ENCODE measurements at regions not wholly inside any gene's neighbourhood (a gene's known extent, or its start where the extent isn't known, plus 50 kb on each side); places are given as distances from the start of the nearest gene placed in this dataset.

DNA sequence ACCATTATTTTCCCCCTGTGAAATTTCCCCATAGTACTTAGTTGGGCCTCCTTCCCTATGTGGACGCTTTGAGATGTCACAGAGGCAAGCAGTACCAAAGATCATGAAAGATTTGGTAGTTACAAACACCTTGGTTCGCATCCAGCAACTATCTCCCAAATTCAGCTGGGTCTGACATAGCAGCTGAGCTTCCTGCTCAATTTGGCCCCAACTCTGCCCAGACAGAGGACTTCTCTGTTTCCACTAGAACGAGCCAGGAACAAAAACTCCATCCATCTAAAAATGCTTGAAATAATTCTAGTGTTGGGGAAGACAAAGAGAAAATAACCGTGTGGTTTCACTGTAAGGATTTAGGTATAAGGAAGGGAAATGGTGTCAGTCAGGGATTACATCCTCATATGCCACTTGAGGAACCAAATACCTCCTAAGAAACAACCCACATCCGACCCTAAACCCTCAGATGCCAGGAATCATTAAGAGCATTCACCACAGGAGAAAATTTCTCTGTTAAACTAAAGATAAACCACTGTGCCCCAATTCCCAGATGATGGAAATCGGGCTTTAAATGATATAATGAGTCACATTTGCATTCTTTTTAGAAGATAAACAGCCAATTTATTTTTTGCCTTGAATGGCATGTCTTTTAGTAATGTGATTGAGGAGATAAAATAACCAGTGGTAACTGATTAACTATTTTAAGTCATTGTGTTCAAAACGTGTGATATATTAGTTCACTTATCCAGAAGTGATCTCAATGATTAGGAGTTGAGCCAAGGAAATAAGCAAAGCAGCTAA lies 103.7 kb upstream of the IFNG-AS1 start:
- H3K4me3 ChIP-seq (ENCODE audit: low read depth, low read length): no peak overlapping the region
- peaks cover 2% of the 10 kb centered on the region for H3K27me3 ChIP-seq (ENCODE audit: control insufficient read depth, insufficient read depth, low read length)
- TF ChIP-seq, protein P1, sequence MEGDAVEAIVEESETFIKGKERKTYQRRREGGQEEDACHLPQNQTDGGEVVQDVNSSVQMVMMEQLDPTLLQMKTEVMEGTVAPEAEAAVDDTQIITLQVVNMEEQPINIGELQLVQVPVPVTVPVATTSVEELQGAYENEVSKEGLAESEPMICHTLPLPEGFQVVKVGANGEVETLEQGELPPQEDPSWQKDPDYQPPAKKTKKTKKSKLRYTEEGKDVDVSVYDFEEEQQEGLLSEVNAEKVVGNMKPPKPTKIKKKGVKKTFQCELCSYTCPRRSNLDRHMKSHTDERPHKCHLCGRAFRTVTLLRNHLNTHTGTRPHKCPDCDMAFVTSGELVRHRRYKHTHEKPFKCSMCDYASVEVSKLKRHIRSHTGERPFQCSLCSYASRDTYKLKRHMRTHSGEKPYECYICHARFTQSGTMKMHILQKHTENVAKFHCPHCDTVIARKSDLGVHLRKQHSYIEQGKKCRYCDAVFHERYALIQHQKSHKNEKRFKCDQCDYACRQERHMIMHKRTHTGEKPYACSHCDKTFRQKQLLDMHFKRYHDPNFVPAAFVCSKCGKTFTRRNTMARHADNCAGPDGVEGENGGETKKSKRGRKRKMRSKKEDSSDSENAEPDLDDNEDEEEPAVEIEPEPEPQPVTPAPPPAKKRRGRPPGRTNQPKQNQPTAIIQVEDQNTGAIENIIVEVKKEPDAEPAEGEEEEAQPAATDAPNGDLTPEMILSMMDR (IDR thresholded peaks at IDR 0.05; ENCODE audit: insufficient read depth, low read length, severe bottlenecking): no peak
- DNase-seq (ENCODE audit: low read depth) (no peak), FAIRE-seq (no peak)
- no peaks in the 10 kb centered on the region for H3K36me3 ChIP-seq (ENCODE audit: control insufficient read depth, insufficient read depth, low read length)

DNA sequence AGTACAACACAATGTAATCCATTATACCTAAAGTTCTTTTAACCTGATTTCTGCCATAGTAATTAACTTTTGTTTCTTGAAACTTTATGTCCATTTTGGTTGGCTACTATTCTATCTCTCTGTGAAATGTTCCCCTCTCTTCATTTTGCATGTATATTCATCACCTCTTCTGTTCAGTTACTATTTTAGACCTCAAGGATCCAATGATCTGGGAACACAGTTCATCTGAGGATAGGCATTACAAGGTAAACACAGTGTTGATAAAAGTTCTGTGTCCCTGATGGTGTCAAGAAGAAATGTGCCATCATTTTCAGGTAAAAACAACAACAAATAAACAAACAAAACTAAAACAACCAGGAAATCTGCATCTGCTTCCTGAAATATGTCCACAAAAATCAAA lies 102.2 kb upstream of the IFNG-AS1 start:
- DNase-seq (ENCODE audit: low read depth): no peak
- no peak for FAIRE-seq
- TF ChIP-seq, protein P1 (IDR thresholded peaks at IDR 0.05; ENCODE audit: insufficient read depth, low read length, severe bottlenecking): no peak
- H3K4me3 ChIP-seq (ENCODE audit: low read depth, low read length): no peak overlapping the region
- peaks cover 6% of the 10 kb centered on the region for H3K27me3 ChIP-seq (ENCODE audit: control insufficient read depth, insufficient read depth, low read length)
- H3K36me3 ChIP-seq (ENCODE audit: control insufficient read depth, insufficient read depth, low read length): no peaks in the 10 kb centered on the region

DNA sequence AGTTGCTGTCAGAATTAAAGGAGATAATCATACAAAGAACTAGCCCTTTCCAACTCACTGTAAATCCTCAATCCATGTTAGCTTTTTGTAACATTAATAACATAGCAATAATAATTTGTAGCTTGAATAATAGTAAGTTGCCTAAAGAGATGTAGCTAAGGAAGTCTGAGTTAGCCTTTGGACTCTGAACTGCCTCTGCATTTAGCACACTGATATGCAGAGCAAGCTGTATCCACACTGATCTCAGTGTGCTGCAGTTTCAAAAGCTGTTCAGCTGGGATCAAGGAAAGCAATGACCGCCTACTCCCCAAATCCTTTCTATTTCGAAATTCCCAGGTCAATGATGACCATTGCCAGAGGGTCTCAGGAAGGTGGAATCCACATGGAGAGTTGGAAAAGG lies 99.3 kb upstream of the IFNG-AS1 start:
- H3K27me3 ChIP-seq (ENCODE audit: control insufficient read depth, insufficient read depth, low read length): peaks cover 4% of the 10 kb centered on the region
- FAIRE-seq (no peak), DNase-seq (ENCODE audit: low read depth) (no peak)
- TF ChIP-seq, protein P1 (IDR thresholded peaks at IDR 0.05; ENCODE audit: insufficient read depth, low read length, severe bottlenecking): no peak
- H3K4me3 ChIP-seq (ENCODE audit: low read depth, low read length): no peak overlapping the region
- H3K36me3 ChIP-seq (ENCODE audit: control insufficient read depth, insufficient read depth, low read length): no peaks in the 10 kb centered on the region

DNA sequence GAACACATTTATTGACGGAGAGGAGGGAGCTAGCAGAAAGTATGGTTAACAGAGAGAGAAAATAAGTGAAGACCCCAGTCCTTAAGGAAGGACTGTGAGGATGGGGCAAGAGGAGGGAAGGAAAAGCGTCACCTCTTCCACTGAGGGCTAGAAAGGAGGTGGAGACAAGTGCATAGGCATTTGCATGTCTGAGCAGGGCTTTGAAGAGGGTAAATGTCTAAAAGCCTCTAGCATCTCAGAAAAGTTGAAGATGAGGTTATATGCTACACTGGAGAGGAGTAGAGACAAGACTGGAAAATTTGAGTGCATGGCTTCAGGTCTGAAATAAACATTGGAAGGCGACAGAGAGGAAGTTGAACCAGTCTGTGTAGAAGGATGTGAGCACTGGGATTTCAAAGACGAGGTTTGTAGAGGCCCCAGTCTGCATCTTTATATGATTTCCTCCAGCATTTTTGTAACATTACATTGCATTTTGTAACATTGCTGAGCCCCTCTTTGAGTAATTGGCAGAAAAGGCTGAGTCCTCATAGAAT lies 98.5 kb upstream of the IFNG-AS1 start:
- H3K4me3 ChIP-seq (ENCODE audit: low read depth, low read length): no peak overlapping the region
- FAIRE-seq: no peak
- TF ChIP-seq, protein P1 (IDR thresholded peaks at IDR 0.05; ENCODE audit: insufficient read depth, low read length, severe bottlenecking): no peak
- peaks cover 6% of the 10 kb centered on the region for H3K27me3 ChIP-seq (ENCODE audit: control insufficient read depth, insufficient read depth, low read length)
- no peak for DNase-seq (ENCODE audit: low read depth)
- no peaks in the 10 kb centered on the region for H3K36me3 ChIP-seq (ENCODE audit: control insufficient read depth, insufficient read depth, low read length)

DNA sequence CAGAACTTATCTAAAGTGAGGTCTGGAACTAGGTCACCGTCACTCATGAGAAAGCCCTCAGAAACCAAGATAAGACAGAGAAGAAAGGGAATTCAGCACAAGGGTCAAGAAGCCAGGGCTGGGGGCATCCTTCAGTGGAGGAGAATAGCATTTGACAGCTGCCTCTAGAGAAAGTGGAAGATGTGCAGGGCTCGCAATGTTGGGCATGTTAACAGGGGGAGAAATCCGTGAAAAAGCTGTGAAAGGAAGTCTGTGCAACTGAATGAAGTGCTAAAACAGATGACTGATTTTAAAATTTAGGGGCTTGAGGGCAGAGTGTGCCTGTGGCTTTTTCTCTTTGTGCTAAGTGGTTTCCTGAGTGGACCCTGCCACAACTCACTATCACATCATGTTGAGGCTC lies 97.7 kb upstream of the IFNG-AS1 start:
- DNase-seq (ENCODE audit: low read depth) (no peak), FAIRE-seq (no peak)
- peaks cover 6% of the 10 kb centered on the region for H3K27me3 ChIP-seq (ENCODE audit: control insufficient read depth, insufficient read depth, low read length)
- no peak overlapping the region for H3K4me3 ChIP-seq (ENCODE audit: low read depth, low read length)
- no peaks in the 10 kb centered on the region for H3K36me3 ChIP-seq (ENCODE audit: control insufficient read depth, insufficient read depth, low read length)
- TF ChIP-seq, protein P1 (IDR thresholded peaks at IDR 0.05; ENCODE audit: insufficient read depth, low read length, severe bottlenecking): no peak
